ENCODE measurements at regions not wholly inside any gene's neighbourhood (a gene's known extent, or its start where the extent isn't known, plus 50 kb on each side); places are given as distances from the start of the nearest gene placed in this dataset.

DNA sequence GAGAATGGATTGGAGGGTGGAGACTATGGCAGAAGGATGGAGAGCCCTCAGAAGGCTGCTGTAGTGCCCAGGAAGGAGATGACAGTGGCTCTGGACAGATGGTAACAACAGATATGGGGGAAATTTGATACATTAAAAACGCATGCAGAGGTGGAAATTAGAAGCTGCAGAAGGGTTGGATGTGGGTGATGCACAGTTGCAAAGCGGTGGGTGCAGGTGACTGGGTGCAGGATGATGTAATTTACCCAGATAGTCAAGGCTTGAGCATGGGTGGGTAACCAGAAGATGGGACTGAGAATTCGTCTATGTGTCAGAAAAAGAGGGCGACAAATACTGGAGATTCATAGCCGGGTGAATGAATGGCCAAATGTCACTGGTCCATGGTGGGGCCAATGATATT, 570.3 kb downstream of the MN1 start:
- Histone ChIP-seq H3K4me3 (no peak overlapping the region), H3K27me3 (no peaks in the 10 kb centered on the region), H3K27ac (no peak overlapping the region), H3K4me1 (no peaks in the 10 kb centered on the region), H3K9me3 (no peaks in the 10 kb centered on the region), H3K36me3 (no peaks in the 10 kb centered on the region)
- no peak for DNase-seq
- no peak for TF ChIP-seq POLR2A (IDR thresholded peaks at IDR 0.05)
- TF ChIP-seq, protein P1, sequence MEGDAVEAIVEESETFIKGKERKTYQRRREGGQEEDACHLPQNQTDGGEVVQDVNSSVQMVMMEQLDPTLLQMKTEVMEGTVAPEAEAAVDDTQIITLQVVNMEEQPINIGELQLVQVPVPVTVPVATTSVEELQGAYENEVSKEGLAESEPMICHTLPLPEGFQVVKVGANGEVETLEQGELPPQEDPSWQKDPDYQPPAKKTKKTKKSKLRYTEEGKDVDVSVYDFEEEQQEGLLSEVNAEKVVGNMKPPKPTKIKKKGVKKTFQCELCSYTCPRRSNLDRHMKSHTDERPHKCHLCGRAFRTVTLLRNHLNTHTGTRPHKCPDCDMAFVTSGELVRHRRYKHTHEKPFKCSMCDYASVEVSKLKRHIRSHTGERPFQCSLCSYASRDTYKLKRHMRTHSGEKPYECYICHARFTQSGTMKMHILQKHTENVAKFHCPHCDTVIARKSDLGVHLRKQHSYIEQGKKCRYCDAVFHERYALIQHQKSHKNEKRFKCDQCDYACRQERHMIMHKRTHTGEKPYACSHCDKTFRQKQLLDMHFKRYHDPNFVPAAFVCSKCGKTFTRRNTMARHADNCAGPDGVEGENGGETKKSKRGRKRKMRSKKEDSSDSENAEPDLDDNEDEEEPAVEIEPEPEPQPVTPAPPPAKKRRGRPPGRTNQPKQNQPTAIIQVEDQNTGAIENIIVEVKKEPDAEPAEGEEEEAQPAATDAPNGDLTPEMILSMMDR (IDR thresholded peaks at IDR 0.05) = no peak

DNA sequence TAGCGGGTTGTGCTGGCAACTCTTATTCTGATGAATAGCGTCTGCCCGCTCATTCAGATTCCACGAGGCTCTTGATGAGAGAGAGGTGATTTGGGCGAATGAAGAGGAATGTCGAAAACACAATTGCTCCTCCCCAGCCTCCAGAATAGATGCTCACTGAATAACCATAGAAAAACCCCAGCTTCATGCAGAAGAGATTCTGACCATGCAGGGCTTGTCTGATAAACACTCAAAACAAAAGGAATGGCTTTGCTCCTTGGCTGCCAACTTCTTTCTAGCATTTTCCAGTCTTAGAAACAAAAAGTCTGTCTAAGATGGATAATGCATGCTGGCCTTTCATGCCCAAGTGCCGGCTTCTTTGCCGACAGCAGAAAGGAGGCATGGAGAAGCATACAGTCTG, 569.5 kb downstream of the MN1 start:
- Histone ChIP-seq H3K9me3 (no peaks in the 10 kb centered on the region), H3K4me1 (no peaks in the 10 kb centered on the region), H3K27me3 (no peaks in the 10 kb centered on the region), H3K27ac (no peak overlapping the region), H3K4me3 (no peak overlapping the region), H3K36me3 (no peaks in the 10 kb centered on the region)
- TF ChIP-seq, protein P1 (IDR thresholded peaks at IDR 0.05) = no peak
- TF ChIP-seq POLR2A (IDR thresholded peaks at IDR 0.05) = no peak
- no peak for DNase-seq

DNA sequence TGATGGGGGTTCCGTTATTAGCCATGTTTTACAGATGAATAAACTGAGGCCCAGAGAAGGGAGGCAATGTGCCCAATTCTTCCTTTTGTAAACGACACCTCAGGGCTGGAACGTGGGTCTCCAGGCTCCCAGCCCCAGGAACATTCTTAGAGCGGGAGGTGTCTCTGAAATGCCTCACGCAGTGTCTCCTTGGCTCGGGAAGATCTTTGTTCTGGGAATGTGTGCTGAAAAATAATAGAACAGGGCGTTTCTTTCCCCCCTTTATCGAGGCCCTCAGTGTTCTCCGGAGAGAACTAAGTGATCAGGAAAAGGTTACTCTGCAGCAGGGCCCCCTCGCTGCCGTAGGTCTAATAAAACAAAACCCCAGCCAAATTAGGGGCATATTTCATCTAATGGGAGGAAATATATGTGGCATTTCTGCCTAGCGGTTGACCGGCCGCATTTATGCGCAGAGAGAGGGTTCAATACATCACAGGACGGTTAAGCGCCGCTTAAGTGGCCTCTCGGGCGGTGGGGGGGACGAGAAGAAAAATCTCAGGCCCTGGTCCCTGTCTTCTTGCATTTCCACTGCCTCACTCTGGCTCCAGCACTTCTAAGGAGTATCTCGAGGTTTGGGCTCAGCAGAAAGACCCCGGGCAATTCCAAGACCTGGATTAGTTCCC, 564.3 kb downstream of the MN1 start:
- no peak for DNase-seq
- no peaks in the 10 kb centered on the region for H3K9me3 ChIP-seq
- H3K27ac ChIP-seq = no peak overlapping the region
- H3K27me3 ChIP-seq = no peaks in the 10 kb centered on the region
- no peaks in the 10 kb centered on the region for H3K36me3 ChIP-seq
- no peak overlapping the region for H3K4me3 ChIP-seq
- peaks cover 0 to 5% (median 0%) of the 10 kb centered on the region in 4 donors for H3K4me1 ChIP-seq
- no peak for TF ChIP-seq POLR2A (IDR thresholded peaks at IDR 0.05)
- TF ChIP-seq, protein P1 (IDR thresholded peaks at IDR 0.05) = no peak

DNA sequence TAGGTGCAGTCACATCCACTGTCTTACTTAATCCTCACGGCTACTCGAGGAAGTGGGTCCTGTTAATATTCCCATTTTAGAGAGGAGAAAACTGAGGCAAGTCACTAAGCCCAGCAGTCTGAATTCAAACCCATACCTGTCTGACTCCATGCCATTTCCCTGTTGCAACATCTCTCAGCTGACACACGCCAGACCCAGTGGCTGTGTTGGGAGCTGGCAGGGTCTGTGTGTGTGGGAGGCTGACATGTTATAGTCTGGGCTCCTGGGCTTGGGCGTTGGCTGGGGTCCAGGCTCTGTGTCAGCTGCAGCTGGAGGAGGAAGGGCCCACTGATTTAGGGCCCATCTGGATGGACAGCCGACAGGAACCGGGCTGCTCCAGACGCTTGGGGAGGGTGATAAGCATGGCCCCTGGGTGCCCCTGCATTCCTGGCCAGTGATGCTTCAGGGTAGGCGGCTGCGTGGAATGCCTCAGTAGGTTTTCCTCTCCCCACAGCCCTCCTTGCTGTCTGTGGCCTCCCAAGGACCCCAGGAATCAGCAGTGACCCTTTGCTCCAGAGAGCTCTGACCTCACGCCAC, 562.5 kb downstream of the MN1 start:
- H3K9me3 ChIP-seq = no peaks in the 10 kb centered on the region
- no peak for TF ChIP-seq POLR2A (IDR thresholded peaks at IDR 0.05)
- TF ChIP-seq, protein P1 (IDR thresholded peaks at IDR 0.05) = no peak
- peaks cover 0 to 5% (median 0%) of the 10 kb centered on the region in 4 donors for H3K4me1 ChIP-seq
- no peak overlapping the region for H3K27ac ChIP-seq
- no peak for DNase-seq
- H3K4me3 ChIP-seq = no peak overlapping the region
- H3K36me3 ChIP-seq = no peaks in the 10 kb centered on the region
- no peaks in the 10 kb centered on the region for H3K27me3 ChIP-seq

DNA sequence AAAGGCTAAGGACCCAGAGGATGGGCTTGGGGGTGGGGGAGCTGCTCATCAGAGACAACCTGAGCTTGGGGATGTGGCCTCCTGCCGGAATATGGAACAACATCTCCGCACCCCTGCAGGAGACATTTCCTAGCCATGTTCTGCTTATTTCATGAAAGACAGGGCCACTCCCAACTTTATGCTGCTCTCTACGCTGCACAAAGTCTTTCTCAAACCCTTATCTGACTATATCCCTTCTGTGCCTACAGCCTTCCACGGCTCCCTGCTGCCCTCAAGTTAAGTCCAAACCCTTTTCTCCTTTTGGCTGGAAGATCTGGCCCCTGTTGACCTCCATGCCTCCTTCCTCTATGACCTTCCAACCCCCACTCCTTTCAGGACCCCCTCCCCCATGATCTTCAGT, 562.0 kb downstream of the MN1 start:
- TF ChIP-seq, protein P1 (IDR thresholded peaks at IDR 0.05) = no peak
- TF ChIP-seq POLR2A (IDR thresholded peaks at IDR 0.05) = no peak
- H3K27ac ChIP-seq = no peak overlapping the region
- no peak overlapping the region for H3K4me3 ChIP-seq
- no peak for DNase-seq
- peaks cover 0 to 5% (median 0%) of the 10 kb centered on the region in 4 donors for H3K4me1 ChIP-seq
- no peaks in the 10 kb centered on the region for H3K9me3 ChIP-seq
- H3K27me3 ChIP-seq = no peaks in the 10 kb centered on the region
- no peaks in the 10 kb centered on the region for H3K36me3 ChIP-seq

Measured in Peyer's patch (tissue), 4 donors.